Caco-2 (cell line): ENCODE measurements at regions not wholly inside any gene's neighbourhood (a gene's known extent, or its start where the extent isn't known, plus 50 kb on each side); places are given as distances from the start of the nearest gene placed in this dataset.

Source experiments
- BruUV-seq: library from RNA; stranded (reverse); fragments of 400-500 nt; replicated peaks from 2 replicates; lab custom pipeline; 2021; lab: Mats Ljungman, UMichigan
- CTCF ChIA-PET: fragments of 300-600 bp; sonication (Branson Sonifier 250); formaldehyde crosslinking; loops from one replicate; lab custom pipeline; 2022; ENCODE audit warnings: antibody characterized with exemption; lab: Charles Lee
- POLR2A ChIA-PET: fragments of 300-600 bp; sonication (Branson Sonifier 250); formaldehyde crosslinking; loops from one replicate; lab custom pipeline; 2022; ENCODE audit warnings: antibody characterized with exemption; lab: Charles Lee
- DNase-seq, 2 experiments: peaks; one replicate each; pipeline versions ENCODE4 v3.0.0 to v3.0.0-alpha.2; 2020 to 2022
- H3K27me3 ChIP-seq: replicated peaks from 2 replicates; pipeline ENCODE4 v1.6.0; 2011; ENCODE audit warnings: low read length; ENCODE audit not compliant: control insufficient read depth, insufficient read depth
- H3K36me3 ChIP-seq: 2 replicates; pipeline ENCODE4 v1.5.1; 2011; ENCODE audit warnings: low read length; ENCODE audit not compliant: control insufficient read depth, insufficient read depth
- H3K4me1 ChIP-seq: fragments of 250-450 bp; sonication (Bioruptor Pico); 2 replicates; pipeline ENCODE4 v1.5.1; 2020; ENCODE audit warnings: mild to moderate bottlenecking
- H3K4me3 ChIP-seq: 2 replicates; pipeline ENCODE4 v1.5.1; 2011; ENCODE audit warnings: low read depth, mild to moderate bottlenecking, control low read depth, low read length
- H3K9me3 ChIP-seq: fragments of 250-450 bp; sonication (Bioruptor Pico); 2 replicates; pipeline ENCODE4 v1.5.1; 2020; ENCODE audit warnings: mild to moderate bottlenecking, moderate library complexity
- H3K27ac Mint-ChIP-seq: one replicate; pipeline ENCODE4 v1.8.0; 2022; ENCODE audit warnings: mixed read lengths; ENCODE audit not compliant: unreplicated experiment
- H3K27me3 Mint-ChIP-seq: one replicate; pipeline ENCODE4 v1.8.0; 2022; ENCODE audit warnings: mixed read lengths; ENCODE audit not compliant: insufficient read depth, unreplicated experiment
- H3K36me3 Mint-ChIP-seq: one replicate; pipeline ENCODE4 v1.8.0; 2022; ENCODE audit warnings: mild to moderate bottlenecking, mixed read lengths; ENCODE audit not compliant: insufficient read depth, unreplicated experiment
- H3K4me1 Mint-ChIP-seq: one replicate; pipeline ENCODE4 v1.8.0; 2022; ENCODE audit warnings: low read depth, mixed read lengths; ENCODE audit not compliant: unreplicated experiment
- H3K4me3 Mint-ChIP-seq: one replicate; pipeline ENCODE4 v1.8.0; 2022; ENCODE audit warnings: mild to moderate bottlenecking, moderate library complexity, mixed read lengths; ENCODE audit not compliant: unreplicated experiment
- H3K9me3 Mint-ChIP-seq: one replicate; pipeline ENCODE4 v1.8.0; 2022; ENCODE audit warnings: mixed read lengths; ENCODE audit not compliant: unreplicated experiment
- CTCF ChIP-seq, 2 experiments: fragments of 200-600 bp in 1 of 2; IDR thresholded peaks; 1 replicate in 1 of 2; 2 replicates in 1 of 2; pipeline versions ENCODE4 v1.5.1 to v1.8.0; 2011 to 2022; ENCODE audit warnings: antibody characterized with exemption in 1 of 2, control low read depth in 1 of 2, inconsistent platforms in 1 of 2, low read depth in 1 of 2, low read length in 1 of 2, mild to moderate bottlenecking in 1 of 2, moderate library complexity in 1 of 2; ENCODE audit not compliant: insufficient read depth in 1 of 2, severe bottlenecking in 1 of 2, unreplicated experiment in 1 of 2
- intact Hi-C: fragments of 100-400 bp; cut with micrococcal nuclease; formaldehyde crosslinking; loops from one replicate; pipeline ENCODE4 v1.10.0; 2022; ENCODE audit not compliant: unreplicated experiment

GRCh38 chr7:92976931-92977330 is 140.6 kb upstream of the CDK6 start:
- H3K9me3 Mint-ChIP-seq = peaks cover 24% of the 10 kb centered on the region
- no peak overlapping the region for H3K27ac Mint-ChIP-seq
- Histone ChIP-seq H3K36me3 (no peaks in the 10 kb centered on the region), H3K27me3 (no peaks in the 10 kb centered on the region), H3K4me1 (no peaks in the 10 kb centered on the region), H3K4me3 (no peak overlapping the region), H3K9me3 (peaks cover 21% of the 10 kb centered on the region)
- intact Hi-C loops = no loop called here
- ChIA-PET CTCF (no interaction called here), POLR2A (no interaction called here)
- BruUV-seq = no TSS peak
- no peaks in the 10 kb centered on the region for H3K4me1 Mint-ChIP-seq
- DNase-seq = no peak
- H3K36me3 Mint-ChIP-seq = no peaks in the 10 kb centered on the region
- no peak for TF ChIP-seq CTCF (IDR thresholded peaks at IDR 0.05; ENCODE audit: insufficient read depth in 1 of 2, low read depth in 1 of 2, low read length in 1 of 2, severe bottlenecking in 1 of 2, unreplicated experiment in 1 of 2)
- no peaks in the 10 kb centered on the region for H3K27me3 Mint-ChIP-seq
- no peak overlapping the region for H3K4me3 Mint-ChIP-seq

GRCh38 chr7:92973974-92974373 is 137.6 kb upstream of the CDK6 start:
- Histone ChIP-seq H3K4me3 (no peak overlapping the region), H3K4me1 (no peaks in the 10 kb centered on the region), H3K36me3 (no peaks in the 10 kb centered on the region), H3K27me3 (no peaks in the 10 kb centered on the region), H3K9me3 (peaks cover 18% of the 10 kb centered on the region)
- no TSS peak for BruUV-seq
- no peak for DNase-seq
- intact Hi-C loops = no loop called here
- Mint-ChIP-seq H3K4me3 (no peak overlapping the region), H3K27me3 (no peaks in the 10 kb centered on the region), H3K9me3 (peaks cover 24% of the 10 kb centered on the region), H3K4me1 (no peaks in the 10 kb centered on the region), H3K27ac (no peak overlapping the region), H3K36me3 (no peaks in the 10 kb centered on the region)
- ChIA-PET CTCF (no interaction called here), POLR2A (no interaction called here)
- no peak for TF ChIP-seq CTCF (IDR thresholded peaks at IDR 0.05; ENCODE audit: insufficient read depth in 1 of 2, low read depth in 1 of 2, low read length in 1 of 2, severe bottlenecking in 1 of 2, unreplicated experiment in 1 of 2)

- H3K4me3 ChIP-seq = no peak overlapping the region
- TF ChIP-seq CTCF (IDR thresholded peaks at IDR 0.05; ENCODE audit: insufficient read depth in 1 of 2, low read depth in 1 of 2, low read length in 1 of 2, severe bottlenecking in 1 of 2, unreplicated experiment in 1 of 2) = no peak
- H3K36me3 ChIP-seq = no peaks in the 10 kb centered on the region
- CTCF ChIA-PET = no interaction called here
- POLR2A ChIA-PET = no interaction called here
- H3K4me3 Mint-ChIP-seq = no peak overlapping the region
- DNase-seq = no peak
- intact Hi-C loops = no loop called here
- H3K27ac Mint-ChIP-seq = no peak overlapping the region
- no peaks in the 10 kb centered on the region for H3K4me1 ChIP-seq
- peaks cover 18% of the 10 kb centered on the region for H3K9me3 ChIP-seq
- no peaks in the 10 kb centered on the region for H3K36me3 Mint-ChIP-seq
- no peaks in the 10 kb centered on the region for H3K4me1 Mint-ChIP-seq
- H3K27me3 Mint-ChIP-seq = no peaks in the 10 kb centered on the region
- H3K9me3 Mint-ChIP-seq = peaks cover 24% of the 10 kb centered on the region
- H3K27me3 ChIP-seq = no peaks in the 10 kb centered on the region
- BruUV-seq = no TSS peak
Measured at GRCh38 chr7:92973293-92973731, 136.9 kb upstream of the CDK6 start.
